Umbilical cord (tissue), 1 donor: ENCODE measurements at regions not wholly inside any gene's neighbourhood (a gene's known extent, or its start where the extent isn't known, plus 50 kb on each side); places are given as distances from the start of the nearest gene placed in this dataset.
"Not testable (repeated sequence)": the region's sequence is repeated elsewhere in the genome, so short reads cannot be mapped to it uniquely, and the experiment has no call there.

Experiments used
- DNase-seq: peaks from one replicate; pipeline ENCODE4 v3.0.0-alpha.2; 2015; ENCODE audit warnings: low spot score

DNA sequence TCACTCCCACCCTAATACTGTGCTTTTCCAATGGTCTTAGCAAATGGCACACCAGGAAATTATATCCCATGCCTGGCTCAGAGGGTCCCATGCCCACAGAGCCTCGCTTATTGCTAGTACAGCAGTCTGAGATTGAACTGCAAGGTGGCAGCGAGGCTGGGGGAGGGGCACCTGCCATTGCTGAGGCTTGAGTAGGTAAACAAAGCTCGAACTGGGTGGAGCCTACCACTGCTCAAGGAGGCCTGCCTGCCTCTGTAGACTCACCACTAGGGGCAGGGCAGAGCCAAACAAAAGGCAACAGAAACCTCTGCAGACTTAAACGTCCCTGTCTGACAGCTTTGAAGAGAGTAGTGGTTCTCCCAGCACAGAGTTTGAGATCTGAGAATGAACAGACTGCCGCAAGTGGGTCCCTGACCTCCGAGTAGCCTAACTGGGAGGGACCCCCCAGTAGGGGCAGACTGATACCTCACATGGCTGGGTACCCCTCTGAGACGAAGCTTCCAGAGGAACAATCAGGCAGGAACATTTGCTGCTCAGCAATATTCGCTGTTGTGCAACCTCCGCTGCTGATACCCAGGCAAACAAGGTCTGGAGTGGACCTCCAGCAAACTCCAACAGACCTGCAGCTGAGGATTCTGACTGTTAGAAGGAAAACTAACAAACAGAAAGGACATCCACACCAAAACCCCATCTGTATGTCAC is 150.7 kb upstream of the FOXA2 start:
- not testable (repeated sequence) for DNase-seq

DNA sequence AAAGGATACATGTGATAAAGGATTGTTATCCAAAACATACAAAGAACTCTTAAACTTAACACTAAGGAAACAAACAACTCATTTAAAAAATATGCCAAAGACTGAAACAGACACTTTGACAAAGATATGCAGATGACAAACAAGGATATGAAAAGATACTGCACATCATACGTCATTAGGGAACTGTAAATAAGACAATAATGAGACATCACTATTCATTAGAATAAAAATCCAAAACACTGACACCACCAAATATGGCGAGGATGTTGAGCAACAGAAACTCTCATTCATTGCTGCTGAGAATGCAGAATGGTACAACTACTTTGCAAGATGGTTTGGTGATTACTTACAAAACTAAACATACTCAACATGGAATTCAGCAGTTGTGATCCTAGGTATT is 156.5 kb upstream of the FOXA2 start:
- DNase-seq = no peak

GRCh38 chr20:22744341-22745193 is 160.2 kb upstream of the FOXA2 start:
- DNase-seq = peak; percentile 47

- DNase-seq = no peak
Observed at GRCh38 chr20:22745194-22745500, 160.8 kb upstream of the FOXA2 start.

DNA sequence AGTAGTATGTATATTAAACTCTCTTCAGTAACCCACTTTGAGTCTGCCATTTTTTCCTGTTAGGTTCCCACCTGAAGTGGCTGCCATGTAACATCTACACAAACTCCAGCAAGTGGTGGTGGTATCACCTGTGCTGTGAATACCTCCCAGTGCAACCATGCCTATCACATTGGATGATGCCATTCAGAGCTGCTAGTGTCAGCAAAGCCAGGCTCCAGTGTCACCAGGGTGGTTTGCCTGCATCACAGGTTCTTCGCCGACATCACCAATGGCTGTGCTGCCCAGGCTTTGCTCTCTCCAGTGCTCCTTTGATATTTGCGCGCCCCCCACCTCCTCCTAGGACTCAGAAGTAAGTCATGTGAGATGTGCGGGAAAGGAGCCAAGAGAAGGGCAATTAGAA is 162.6 kb upstream of the FOXA2 start:
- no peak for DNase-seq

GRCh38 chr20:22752324-22752723 is 168.0 kb upstream of the FOXA2 start:
- DNase-seq = no peak

GRCh38 chr20:22757424-22758183 is 173.2 kb upstream of the FOXA2 start:
- DNase-seq = no peak

DNA sequence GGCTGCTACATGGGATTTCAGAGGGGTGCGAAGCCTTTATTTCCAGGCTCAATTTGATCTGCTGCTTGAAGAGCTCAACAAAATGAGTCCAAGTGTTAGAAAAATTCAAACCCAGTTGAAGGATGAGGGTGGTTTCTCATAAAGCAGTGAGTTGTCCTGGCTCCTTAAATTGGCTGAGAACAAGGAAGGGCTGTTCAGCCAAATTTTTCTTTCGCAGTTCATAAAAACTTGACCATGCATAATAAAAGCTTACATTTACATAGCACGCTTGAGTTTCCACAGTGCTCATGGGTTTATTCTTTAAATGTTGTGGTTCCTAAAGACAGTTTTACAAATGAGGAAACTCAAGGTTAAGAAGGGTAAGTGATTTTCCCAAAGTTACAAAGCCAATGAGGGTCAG is 174.4 kb upstream of the FOXA2 start:
- no peak for DNase-seq

DNA sequence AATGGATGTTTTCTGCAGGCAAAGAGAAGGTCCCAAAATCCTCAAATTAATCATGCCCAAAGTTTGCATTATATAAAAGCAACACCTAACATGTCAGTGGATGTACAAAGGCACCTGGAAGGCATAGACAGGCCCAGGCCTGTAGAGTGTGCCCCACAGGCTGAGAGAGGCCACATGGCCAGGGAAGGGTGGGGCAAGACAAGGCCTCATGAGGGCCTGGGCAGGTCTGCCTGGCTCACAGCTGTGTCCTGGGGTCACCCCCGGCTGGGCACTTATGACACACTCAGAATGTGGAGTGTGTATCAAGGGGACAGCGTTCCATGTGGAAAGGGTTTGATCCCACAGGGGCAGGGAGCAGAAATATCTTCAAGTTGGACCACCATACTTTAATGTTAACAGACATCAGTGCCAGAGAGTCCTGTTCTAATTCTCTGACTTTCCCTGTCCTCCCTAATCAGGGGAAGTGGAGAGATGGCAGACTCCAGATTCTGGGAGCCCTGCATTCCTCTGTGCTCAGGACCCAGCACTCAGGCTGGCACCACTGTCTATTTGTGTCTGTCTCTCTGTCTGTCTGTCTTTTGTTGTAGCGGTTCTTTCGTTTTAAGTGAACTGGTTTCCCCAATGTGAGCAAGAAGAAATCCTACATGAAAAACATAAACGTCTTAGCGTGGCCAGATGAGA is 178.3 kb upstream of the FOXA2 start:
- DNase-seq = peak; percentile 19

GRCh38 chr20:22763257-22763906 is 179.0 kb upstream of the FOXA2 start:
- DNase-seq = peak; percentile 73

GRCh38 chr20:22768266-22769178 is 184.2 kb upstream of the FOXA2 start:
- DNase-seq = peak; percentile 90

GRCh38 chr20:22770241-22770800 is 185.9 kb upstream of the FOXA2 start:
- DNase-seq = no peak

- no peak for DNase-seq
Observed at GRCh38 chr20:22771706-22772105, 187.3 kb upstream of the FOXA2 start.

DNA sequence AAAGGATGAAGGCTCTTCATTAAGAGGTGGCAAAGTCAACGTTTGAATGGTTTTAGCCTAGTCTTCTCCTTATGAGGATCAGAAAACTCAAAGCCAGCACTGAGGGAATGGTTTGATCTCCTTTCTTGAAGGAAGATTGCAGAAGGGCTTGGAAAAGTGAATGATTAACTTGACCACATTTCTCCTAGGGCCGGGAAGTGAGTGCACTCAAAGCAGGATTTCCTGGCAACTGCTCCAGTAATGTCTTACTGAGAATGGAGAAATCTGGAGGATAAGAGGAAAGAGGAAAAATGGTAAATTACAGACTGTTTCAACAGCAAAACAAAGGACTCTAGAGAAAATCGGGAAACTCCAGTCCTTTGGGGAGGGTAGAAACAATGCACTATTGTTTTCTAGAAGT is 189.0 kb upstream of the FOXA2 start:
- DNase-seq = no peak

- DNase-seq = no peak
Observed at GRCh38 chr20:22775256-22775655, 190.9 kb upstream of the FOXA2 start.

GRCh38 chr20:22775671-22776139 is 191.3 kb upstream of the FOXA2 start:
- peak; percentile 87 for DNase-seq

DNA sequence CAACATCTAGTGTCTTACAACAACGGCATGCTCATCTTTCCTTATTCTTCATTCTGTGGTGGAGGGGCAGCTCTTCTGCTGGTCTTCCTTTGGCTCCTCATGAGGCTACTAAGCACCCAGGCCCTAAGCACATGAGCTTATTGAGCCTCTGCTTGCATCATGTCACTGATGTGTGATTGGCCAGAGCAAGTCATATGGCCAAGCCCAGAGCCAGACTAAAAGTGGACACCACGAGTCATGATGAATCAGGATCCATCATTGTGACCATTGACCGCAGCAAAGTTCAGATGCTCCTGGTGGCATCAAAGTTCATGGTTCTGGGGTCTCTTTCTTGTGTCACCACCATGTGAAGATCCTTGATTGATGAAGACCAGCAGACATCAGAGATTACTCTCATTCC is 192.0 kb upstream of the FOXA2 start:
- DNase-seq = no peak

GRCh38 chr20:22779878-22780277 is 195.5 kb upstream of the FOXA2 start:
- no peak for DNase-seq

- no peak for DNase-seq
Observed at GRCh38 chr20:22781869-22782268, 197.5 kb upstream of the FOXA2 start.

DNA sequence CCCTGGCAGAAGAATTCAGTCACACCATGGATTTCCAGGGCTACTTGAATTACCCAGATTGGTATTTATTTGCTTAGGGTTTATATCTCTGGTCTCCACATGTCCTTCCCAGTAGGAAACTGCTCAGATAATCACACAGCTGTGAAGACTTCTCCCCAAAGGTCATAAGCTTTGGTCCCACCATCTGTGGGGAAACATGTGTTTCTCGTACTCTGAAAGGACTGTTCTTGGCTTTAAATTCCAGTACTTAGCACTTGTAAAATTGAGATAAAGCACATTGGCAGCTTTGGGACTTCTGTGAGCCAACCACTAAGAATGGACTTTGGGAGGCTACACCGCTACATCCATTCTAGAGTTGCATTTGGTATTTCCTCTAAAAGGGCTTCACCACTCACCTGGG is 205.3 kb upstream of the FOXA2 start:
- DNase-seq = no peak
